ENCODE measurements at regions not wholly inside any gene's neighbourhood (a gene's known extent, or its start where the extent isn't known, plus 50 kb on each side); places are given as distances from the start of the nearest gene placed in this dataset.

- TF ChIP-seq, protein P1, sequence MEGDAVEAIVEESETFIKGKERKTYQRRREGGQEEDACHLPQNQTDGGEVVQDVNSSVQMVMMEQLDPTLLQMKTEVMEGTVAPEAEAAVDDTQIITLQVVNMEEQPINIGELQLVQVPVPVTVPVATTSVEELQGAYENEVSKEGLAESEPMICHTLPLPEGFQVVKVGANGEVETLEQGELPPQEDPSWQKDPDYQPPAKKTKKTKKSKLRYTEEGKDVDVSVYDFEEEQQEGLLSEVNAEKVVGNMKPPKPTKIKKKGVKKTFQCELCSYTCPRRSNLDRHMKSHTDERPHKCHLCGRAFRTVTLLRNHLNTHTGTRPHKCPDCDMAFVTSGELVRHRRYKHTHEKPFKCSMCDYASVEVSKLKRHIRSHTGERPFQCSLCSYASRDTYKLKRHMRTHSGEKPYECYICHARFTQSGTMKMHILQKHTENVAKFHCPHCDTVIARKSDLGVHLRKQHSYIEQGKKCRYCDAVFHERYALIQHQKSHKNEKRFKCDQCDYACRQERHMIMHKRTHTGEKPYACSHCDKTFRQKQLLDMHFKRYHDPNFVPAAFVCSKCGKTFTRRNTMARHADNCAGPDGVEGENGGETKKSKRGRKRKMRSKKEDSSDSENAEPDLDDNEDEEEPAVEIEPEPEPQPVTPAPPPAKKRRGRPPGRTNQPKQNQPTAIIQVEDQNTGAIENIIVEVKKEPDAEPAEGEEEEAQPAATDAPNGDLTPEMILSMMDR (IDR thresholded peaks at IDR 0.05) = no peak
- no peak for TF ChIP-seq POLR2A (IDR thresholded peaks at IDR 0.05)
Observed at GRCh38 chr5:118565335-118565971, 422.9 kb downstream of the DTWD2 start.
